GM19468 (cell line): ENCODE measurements at regions not wholly inside any gene's neighbourhood (a gene's known extent, or its start where the extent isn't known, plus 50 kb on each side); places are given as distances from the start of the nearest gene placed in this dataset.

ENCODE experiments used
- ATAC-seq: cut with Tn5 transposase; IDR thresholded peaks from one replicate; pipeline ENCODE4 v1.9.1; 2021; ENCODE audit warnings: mild to moderate bottlenecking, moderate library complexity, moderate number of reproducible peaks; ENCODE audit not compliant: unreplicated experiment; ENCODE audit errors: extremely low read depth

DNA sequence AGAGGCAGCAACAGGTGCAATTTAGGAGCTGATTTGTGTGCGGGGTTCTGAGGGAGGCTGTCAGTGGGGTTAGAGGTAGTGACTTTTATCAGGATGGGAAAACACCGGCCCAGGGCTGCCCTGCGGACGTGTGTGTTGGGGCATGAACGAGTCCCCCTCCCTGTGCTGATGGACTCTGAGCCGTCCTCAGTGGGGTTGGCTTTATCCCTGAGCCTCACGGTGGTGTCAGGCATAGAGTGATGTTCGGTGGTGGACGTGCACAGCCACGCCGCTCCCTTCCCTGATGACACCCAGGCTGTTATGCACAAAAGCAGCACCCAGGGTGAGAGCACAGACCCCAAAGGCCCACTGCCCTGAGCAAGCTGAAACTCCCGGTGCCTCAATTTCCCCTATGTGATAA is 809.1 kb downstream of the BRD1 start:
- ATAC-seq, result no peak

DNA sequence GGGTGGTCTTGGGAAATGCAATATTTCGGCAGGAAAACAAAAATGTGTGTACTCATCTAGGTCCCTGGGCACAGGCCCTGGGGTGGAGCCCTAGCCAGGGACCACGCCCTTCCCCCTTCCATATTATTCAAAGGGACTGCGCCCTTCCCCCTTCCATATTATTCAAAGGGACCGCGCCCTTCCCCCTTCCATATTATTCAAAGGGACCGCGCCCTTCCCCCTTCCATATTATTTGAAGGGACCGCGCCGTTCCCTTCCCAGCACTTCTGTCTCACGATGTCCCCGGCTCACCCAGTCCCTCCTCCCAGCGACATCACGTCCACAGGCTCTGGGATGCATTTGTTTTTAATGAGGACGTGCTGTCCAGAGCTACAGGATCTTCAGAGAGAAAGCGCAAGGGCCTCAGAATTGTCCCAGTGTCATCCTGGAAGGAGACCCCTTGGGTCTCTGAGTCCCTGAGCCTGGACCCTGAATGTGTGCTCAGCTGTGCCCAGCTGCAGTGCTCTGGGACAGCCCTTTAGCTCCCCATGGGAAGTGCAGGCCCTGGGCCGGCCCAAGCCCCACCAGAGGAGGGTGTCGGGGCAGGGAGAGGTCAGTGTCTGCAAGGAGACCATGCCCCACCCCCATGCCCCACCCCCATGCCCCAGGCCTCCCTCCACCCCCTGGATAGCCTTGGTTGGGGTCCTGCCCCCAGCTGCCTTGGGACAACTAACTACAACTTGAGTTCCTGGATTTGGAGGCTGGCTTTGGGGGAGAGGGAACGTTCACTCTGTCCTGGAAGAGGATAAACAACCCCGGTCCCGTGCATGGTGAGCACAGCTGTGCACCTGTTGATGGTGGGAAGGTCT is 810.0 kb downstream of the BRD1 start:
- no peak for ATAC-seq

DNA sequence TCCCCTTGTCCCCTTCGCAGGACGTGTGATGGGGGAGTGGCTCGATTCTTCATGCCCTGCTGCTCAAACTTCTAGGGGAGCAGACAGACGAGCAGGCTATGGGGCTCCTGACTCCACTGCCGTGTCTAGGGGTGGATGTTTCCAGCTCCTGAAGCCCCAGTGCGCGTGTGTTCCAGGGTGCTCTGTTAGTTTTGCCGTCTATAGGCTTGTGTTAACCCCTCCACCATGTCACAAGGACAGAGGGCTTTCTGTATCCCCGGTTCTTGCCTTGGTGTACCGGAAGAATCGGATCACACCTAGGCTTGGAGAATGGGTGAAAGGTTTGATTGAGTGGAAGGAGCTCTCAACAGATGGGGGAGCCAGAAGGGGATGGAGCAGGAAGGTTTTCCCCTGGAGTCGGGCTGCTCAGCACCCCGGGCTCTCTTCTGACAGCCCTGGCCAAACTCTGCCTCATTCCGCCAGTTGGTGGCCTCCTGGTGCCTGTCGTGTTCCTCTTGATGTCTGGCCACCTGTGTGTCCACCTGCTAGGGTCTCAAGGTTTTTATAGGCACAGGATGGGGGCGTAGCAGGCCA is 810.7 kb downstream of the BRD1 start:
- ATAC-seq, result no peak

DNA sequence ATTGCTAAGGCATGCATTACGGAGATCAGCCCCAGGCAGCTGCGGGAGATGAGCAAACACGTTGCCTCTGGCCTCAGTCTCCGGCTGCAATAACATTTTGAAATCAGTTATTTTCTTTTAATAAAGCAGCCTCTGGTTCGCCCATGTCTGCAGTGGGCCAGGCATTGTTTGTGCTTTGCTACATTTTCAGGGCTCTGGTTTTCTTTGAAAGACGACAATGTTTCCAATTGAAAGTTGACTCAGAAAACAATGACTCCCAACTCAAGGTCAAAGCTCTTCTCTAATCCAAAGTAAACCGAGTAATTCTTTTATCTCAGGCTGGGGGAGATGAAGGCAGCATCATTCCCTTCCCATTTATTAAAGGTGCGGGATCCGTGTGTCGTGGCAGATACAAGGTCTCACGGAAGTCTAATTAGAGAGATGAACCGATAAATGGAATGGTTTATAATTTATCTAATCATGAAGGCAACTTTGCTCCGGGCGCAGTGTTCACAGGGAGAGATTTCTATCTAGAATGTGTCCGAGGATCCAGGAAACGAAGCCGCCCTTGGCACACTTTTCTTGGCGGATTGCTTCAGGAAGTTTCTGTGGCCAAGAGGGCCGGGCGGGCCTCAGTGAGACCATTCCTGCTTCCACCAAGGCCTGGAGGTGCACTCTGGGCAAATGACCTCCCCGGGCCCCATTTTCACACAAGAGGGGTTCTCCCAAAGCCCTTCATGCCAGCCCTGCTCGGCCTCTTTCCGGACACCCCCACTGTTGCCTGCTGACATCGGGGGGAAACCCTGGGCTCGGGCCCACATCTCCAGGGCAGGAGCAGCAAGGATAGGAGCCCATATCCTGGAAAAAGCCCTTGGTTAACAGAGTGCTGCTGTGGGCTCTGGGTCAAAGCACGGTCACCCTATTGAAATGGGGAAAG is 811.4 kb downstream of the BRD1 start:
- no peak for ATAC-seq

DNA sequence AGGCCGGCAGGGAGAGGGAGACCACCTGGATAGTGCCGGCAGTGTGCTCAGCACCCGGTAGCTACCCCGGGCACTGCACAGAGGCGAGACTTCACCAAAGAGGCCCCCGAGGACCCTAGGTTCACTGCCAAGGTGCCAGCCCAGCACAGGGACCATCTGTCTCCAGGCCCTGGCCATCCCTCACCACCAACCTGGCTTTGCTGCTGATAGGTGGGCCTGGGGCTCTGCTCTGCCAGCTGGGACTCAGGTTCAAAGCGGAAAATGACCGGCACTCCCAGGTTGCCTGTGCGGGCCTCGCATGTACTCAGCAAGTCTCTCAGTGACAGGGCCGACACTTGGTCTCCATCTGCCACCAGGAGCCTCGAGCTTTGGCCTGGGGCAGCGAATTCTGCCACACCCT is 812.2 kb downstream of the BRD1 start:
- ATAC-seq, result no peak

DNA sequence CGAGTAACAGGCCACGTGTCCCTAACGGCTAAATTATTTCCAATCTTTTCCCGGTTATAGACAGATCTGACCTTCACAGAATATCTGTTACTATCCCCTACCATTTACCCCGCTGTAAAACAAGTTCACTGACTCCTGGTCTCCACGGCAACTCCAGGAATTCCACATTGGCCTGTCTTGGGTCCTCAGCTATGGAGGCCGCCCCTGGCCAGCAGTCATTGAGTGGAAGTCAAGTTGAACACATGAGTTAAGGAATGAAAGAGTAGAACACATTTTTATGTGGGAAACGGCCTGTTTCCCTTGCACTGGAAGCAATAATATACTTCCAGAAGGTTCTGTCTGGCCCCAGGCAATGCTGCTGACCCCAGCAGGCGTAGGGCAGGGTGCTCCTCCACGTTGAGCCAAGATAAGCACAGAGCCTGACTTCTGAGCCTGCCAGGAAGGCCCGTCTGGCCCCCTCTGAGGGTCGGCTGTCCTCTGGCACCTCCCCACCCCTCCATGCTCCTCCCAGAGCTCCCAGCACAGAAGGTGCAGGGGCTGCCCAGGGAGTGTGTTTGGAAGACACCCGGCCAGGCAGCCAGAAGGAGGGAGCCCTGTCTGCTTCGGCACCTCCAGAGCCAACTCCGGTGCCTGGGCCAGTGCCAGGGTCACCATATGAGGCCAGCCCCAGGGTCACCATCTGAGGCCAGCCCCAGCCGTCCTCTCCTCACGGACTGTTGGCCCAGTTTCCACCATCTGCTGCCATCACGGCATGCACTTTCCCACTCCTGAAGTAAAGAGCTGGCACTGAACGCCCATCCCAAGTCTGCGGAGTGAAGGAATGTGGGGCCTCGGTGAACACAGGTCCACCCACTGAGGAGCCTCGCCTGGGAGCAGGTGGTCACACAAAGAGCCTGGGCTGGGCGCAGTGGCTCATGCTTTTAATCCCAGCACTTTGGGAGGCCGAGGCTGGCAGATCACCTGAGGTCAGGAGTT is 813.2 kb downstream of the BRD1 start:
- no peak for ATAC-seq

DNA sequence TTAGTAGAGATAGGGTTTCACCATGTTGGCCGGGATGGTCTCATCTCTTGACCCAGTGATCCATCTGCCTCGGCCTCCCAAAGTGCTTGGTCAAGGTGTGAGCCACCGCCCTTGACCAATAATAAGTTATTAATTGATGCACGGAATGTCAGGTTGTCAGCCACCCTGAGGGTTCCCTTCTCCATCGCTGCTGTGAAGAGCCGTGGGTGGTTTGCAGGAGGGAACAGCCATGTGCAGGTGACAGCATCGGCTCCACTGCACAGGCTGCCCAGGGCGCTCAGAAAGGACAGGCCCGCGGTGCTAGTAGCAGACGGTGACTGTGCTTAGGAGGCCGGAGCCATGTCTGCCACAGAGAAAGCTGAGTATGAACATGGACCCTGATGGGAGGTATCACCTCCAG is 814.0 kb downstream of the BRD1 start:
- no peak for ATAC-seq

DNA sequence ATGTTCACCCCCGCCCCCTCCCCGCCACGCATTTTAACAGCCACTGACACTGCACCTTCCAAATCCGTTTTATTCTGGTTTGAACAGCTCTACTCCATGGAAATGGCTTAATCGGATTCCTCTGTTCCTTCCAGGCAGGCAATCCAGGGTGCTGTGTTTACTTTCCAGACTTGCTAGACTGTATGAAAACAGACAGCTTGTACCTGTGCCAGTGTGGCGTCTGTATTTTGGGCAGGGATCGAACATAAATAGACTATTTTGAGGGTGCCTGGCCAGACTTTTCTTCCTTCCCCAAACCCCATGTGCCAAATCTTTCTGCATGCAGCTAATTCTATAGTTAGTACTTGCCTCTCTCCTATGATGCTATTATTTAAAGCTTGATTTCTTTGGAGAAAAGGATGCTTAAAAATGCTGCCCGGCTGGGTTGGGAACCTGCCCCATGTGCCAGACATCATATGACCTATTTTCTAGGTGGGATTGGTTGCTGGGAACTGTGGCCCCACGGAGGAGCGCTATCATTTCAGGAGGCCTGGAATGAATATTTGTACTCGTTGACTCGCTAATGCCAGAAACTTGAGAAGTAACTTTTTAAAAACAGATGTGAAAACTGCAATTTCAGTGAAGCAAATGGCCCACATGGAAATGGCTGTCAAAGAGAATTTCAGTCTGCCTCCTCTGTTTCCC is 814.8 kb downstream of the BRD1 start:
- ATAC-seq, result no peak

DNA sequence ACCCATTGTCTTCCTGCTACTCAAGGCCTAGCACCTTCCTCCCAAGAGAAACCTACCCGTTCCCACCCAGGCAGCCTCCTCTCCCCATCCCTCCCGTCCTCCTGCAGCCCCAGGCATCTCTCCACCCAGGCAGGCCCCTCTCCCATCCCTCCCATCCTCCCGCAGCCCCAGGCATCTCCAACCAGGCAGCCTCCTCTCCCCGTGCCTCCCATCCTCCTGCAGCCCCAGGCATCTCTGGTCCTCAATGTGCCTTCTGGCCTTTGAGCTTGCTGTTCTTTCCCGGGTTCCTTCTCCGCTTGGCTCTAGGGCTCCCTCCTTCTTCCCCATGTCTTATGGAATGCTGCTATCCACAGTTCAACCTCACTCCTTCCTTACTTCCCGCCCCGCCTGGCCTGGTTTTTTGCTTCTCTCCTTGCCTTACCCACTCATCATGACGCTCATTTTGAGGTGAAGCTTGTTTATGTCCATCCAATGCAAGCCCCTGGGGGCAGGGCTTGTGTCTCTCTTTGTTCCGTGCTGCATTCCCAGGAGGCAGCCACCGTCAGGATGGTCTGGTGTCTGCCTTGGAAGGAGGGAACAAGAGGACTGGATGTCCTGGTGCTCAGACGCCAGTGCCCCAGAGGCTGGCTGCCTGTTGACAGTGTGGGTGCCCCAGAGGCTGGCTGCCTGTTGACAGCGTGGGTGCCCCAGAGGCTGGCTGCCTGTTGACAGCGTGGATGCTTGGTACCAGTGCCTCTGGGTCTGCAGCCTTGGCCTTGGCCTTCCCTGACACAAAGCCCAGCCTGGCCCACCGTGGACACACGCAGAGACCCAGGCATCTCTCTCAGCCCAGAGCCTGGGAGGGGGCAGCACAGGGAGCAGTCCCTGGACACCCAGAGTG is 815.7 kb downstream of the BRD1 start:
- ATAC-seq, result no peak

DNA sequence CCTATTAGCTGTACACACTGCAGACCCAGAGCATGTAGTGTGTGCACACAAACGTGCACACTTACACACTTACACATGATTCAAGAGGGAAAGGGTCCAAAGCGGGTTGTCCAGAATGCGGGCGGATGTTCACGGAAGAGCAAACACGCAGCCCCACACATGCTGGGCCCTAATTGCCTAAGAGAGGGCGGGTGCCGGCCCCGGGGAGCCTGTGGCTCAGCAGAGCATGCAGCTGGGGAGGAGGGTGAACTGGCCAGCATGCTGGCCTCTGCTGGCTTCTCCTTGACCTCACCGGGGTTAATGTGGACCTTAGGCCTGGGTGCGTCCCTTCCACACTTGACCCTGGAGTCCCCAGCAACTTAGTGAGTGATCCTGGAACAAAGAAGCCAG is 816.3 kb downstream of the BRD1 start:
- no peak for ATAC-seq

DNA sequence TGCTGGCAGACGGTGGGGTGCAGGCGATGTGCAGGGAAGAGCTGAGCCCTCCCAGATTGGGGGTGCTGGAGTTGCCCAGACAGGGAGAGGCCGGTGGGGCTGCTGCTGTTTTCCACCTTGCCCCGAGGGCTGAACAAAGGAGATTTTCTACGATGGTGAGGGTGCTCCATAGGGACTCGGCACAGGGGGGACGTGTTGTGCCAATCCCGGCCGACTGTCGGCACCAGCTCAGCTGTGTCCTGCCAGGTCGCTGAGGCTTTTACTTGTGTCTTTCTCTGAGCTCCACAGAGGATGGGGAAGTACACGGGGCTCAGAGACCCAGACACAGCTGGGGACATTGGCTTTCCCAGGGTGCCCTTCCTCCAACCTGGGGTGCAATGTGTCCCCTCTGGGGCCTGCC is 816.8 kb downstream of the BRD1 start:
- no peak for ATAC-seq

DNA sequence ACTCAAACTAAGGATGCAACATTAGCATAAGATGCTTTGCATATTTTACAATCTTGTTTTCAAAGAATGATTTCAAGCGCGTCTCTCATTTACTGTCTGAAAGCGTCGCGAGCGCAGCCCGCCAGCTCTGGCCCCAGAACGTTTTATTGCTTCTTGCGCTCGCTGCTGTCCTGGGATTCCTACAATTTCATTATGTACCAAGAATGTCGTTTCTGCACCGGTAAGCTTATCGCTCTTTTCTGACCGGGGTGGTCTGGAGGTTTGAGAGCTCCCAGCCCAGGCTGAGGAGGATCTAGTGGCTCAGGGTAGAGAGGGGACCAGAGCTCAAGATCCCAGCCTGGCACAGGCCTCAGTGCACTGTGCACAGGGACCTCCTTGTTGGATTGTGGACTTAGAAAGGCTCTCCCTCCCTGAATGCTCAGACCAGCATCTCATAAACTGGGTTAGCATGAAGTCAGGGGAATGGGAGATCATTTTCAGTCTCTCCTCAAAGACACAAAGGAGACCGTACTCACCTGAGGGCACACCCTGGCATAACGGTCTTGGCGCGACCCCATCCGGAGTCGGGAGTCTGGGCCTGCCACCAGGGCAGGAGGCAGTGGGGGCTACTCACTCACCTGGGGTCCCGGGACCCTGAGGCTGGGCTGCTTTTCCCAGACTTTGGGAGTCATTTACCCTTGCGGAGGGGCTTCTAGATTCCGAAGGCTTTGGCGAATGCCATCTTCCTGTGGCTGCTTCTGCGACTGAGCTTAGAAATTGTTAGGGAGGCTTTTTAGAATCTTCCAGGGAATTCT is 817.4 kb downstream of the BRD1 start:
- no peak for ATAC-seq

DNA sequence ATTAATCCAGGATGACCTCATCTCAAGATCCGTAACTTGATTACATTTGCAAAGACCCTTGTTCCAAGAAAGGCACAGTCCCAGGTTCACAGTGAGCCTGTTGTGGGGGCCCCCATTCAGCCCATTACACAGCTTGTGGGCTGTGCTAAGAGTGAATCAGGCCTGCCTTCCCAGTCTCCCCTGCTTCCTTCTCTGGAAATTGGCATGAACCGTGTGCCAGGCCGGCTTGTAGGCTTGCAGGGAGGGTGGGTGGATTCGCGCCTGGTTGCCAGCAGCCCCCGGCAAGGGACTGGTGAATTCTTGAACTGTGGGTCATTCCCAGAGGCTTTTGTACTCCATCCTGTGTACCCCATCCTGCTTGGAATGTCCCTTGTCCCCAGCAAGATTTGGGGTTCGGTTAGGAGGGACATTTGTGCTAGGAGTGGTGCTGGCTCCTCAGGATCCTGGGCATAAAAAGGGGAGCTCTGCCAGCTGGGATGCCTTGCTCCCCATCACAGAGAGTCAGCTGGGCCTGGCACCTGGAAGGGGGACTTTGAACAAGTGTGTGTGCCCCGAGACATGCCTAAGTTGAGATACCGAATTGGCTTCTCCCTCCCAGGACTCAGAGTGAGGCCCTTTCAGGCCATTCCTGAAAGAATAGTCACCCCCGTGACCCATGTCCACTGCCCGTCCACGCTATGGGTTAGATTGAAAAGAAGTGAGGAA is 818.2 kb downstream of the BRD1 start:
- no peak for ATAC-seq

DNA sequence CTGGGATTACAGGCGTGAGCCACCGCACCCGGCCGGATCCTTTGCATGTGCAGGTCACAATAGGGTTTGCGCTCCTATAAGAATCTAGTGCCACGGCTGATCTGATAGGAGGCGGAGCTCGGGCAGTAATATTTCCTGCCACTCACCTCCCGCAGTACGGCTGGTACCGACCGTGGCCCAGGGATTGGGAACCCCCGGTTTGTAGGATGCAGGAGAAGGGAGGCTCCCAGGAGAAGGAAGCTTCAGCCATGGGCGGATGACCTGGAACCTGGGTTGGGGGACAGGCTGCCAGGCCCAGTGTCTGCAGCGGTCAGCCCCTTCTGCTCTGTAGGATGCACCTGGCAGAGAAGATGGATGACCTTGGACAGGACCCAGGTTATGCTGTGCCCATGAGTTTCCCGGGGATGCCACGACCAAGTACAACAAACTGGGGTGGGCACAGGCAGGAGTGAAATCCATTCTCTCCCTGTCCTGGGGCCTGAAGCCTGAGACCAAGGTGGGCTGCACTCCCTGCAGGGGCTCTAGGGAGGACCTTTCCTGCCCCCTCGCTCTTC is 818.9 kb downstream of the BRD1 start:
- ATAC-seq, result no peak

DNA sequence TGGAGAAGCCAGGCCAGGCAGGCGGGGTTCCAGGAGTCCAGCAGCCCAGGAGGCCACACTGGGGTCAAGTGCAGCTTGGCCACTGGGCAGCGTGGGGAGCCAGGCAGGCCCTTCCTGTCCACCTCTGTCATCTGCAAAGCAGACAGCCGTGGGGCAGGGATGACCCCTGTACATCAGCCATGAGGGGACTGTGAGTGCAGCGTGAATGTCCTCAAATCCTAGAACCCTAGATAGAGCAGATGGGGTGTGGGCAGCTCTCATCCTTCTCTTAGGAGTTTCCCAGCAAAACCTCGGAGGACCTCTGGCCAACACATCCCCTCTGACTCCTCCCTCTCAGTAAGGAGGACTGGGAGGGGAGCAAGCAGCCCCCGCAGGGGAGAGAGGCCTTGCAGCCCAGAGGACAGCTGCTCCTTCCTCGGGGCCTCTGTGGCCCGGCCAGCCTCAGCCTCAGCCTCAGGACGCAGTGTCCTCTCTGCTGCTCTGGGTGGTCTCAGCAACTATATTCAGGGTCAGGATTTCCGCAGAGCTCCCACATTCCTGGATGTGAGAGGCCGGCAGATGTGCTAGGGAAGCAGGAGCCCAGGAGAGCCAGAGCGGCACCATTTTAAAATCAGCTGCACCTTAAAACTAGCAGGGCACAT is 820.5 kb downstream of the BRD1 start:
- no peak for ATAC-seq
